Loucy (cell line): ENCODE measurements at regions not wholly inside any gene's neighbourhood (a gene's known extent, or its start where the extent isn't known, plus 50 kb on each side); places are given as distances from the start of the nearest gene placed in this dataset.

Experiments
- H2AFZ ChIP-seq: fragments of 200-600 bp; sonication (generic); 2 replicates; pipeline ENCODE4 v1.6.0; 2016; ENCODE audit warnings: antibody characterized with exemption, mild to moderate bottlenecking, low read length, moderate library complexity
- H3F3A ChIP-seq: fragments of 200-600 bp; 2 replicates; pipeline ENCODE4 v1.6.0; 2016; ENCODE audit warnings: antibody characterized with exemption, low read depth, mild to moderate bottlenecking
- H3K27me3 ChIP-seq: fragments of 200-600 bp; sonication (generic); 2 replicates; pipeline ENCODE4 v1.6.1; 2014; ENCODE audit warnings: low read length, mild to moderate bottlenecking; ENCODE audit not compliant: insufficient read depth, poor library complexity, severe bottlenecking
- H3K36me3 ChIP-seq: fragments of 200-600 bp; sonication (generic); 2 replicates; pipeline ENCODE4 v1.6.1; 2016; ENCODE audit warnings: low read length; ENCODE audit not compliant: insufficient read depth
- H3K4me1 ChIP-seq: fragments of 200-600 bp; sonication (generic); 2 replicates; pipeline ENCODE4 v1.5.1; 2014; ENCODE audit warnings: low read length, mild to moderate bottlenecking; ENCODE audit not compliant: insufficient read depth, poor library complexity, severe bottlenecking
- H3K4me2 ChIP-seq: fragments of 200-600 bp; sonication (generic); 2 replicates; pipeline ENCODE4 v1.6.0; 2014; ENCODE audit warnings: antibody characterized with exemption, low read length, low read depth, mild to moderate bottlenecking; ENCODE audit not compliant: poor library complexity, severe bottlenecking
- H3K4me3 ChIP-seq: fragments of 200-600 bp; sonication (generic); 2 replicates; pipeline ENCODE4 v1.5.1; 2014; ENCODE audit warnings: low read length, mild to moderate bottlenecking, mixed read lengths; ENCODE audit not compliant: poor library complexity, severe bottlenecking
- H3K79me2 ChIP-seq: fragments of 200-600 bp; sonication (generic); 2 replicates; pipeline ENCODE4 v1.6.1; 2014; ENCODE audit warnings: low read length; ENCODE audit not compliant: insufficient read depth
- H3K9ac ChIP-seq: fragments of 200-600 bp; sonication (generic); 2 replicates; pipeline ENCODE4 v1.6.0; 2014; ENCODE audit warnings: mild to moderate bottlenecking, low read depth, low read length, moderate library complexity; ENCODE audit not compliant: poor library complexity, severe bottlenecking
- H3K9me2 ChIP-seq: fragments of 200-600 bp; sonication (generic); replicated peaks from 2 replicates; pipeline ENCODE4 v1.6.1; 2016; ENCODE audit warnings: low read depth, low read length, mixed read lengths
- H3K9me3 ChIP-seq: fragments of 200-600 bp; sonication (generic); 2 replicates; pipeline ENCODE4 v1.6.1; 2014; ENCODE audit warnings: mild to moderate bottlenecking, antibody characterized with exemption, low read length, low read depth; ENCODE audit not compliant: insufficient read depth
- H4K20me1 ChIP-seq: fragments of 200-600 bp; sonication (generic); 2 replicates; pipeline ENCODE4 v1.6.0; 2014; ENCODE audit warnings: antibody characterized with exemption, low read length, mild to moderate bottlenecking; ENCODE audit not compliant: insufficient read depth, poor library complexity, severe bottlenecking
- CTCF ChIP-seq: fragments of 200-600 bp; sonication (generic); conservative IDR thresholded peaks from 2 replicates; pipeline ENCODE4 v1.5.1; 2014; ENCODE audit warnings: mild to moderate bottlenecking, antibody characterized with exemption, low read length
- EZH2phosphoT487 ChIP-seq: fragments of 200-600 bp; IDR thresholded peaks from 2 replicates; pipeline ENCODE4 v1.6.1; 2018; ENCODE audit warnings: antibody characterized with exemption, mild to moderate bottlenecking, moderate library complexity, borderline replicate concordance

- no peak overlapping the region for H3K4me3 ChIP-seq
- H4K20me1 ChIP-seq = no peaks in the 10 kb centered on the region
- no peaks in the 10 kb centered on the region for H3F3A ChIP-seq
- no peak for TF ChIP-seq EZH2phosphoT487
- H2AFZ ChIP-seq = no peak overlapping the region
- no peaks in the 10 kb centered on the region for H3K36me3 ChIP-seq
- no peak overlapping the region for H3K4me2 ChIP-seq
- H3K4me1 ChIP-seq = no peaks in the 10 kb centered on the region
- no peaks in the 10 kb centered on the region for H3K9me2 ChIP-seq
- H3K9ac ChIP-seq = no peak overlapping the region
- no peaks in the 10 kb centered on the region for H3K9me3 ChIP-seq
- no peaks in the 10 kb centered on the region for H3K27me3 ChIP-seq
- H3K79me2 ChIP-seq = no peaks in the 10 kb centered on the region
Observed at GRCh38 chr2:242054406-242054805, 184.9 kb downstream of the RTP5 start.

- Histone ChIP-seq H2AFZ (no peak overlapping the region), H3K27me3 (no peaks in the 10 kb centered on the region), H3K4me3 (no peak overlapping the region), H3K36me3 (no peaks in the 10 kb centered on the region), H3K4me2 (no peak overlapping the region), H4K20me1 (no peaks in the 10 kb centered on the region), H3K79me2 (no peaks in the 10 kb centered on the region), H3K4me1 (no peaks in the 10 kb centered on the region), H3K9me3 (peaks cover 2% of the 10 kb centered on the region; the same call in 1 of the 2 replicates), H3F3A (no peaks in the 10 kb centered on the region), H3K9ac (no peak overlapping the region), H3K9me2 (no peaks in the 10 kb centered on the region)
- TF ChIP-seq EZH2phosphoT487 (no peak), CTCF (no peak)
Observed at GRCh38 chr2:242054881-242055801, 185.6 kb downstream of the RTP5 start.

- no peaks in the 10 kb centered on the region for H3K27me3 ChIP-seq
- H3K9me3 ChIP-seq = peaks cover 7% of the 10 kb centered on the region; the same call in 1 of the 2 replicates
- H3K9me2 ChIP-seq = no peaks in the 10 kb centered on the region
Observed at GRCh38 chr2:242056026-242056425, 186.5 kb downstream of the RTP5 start.

More at GRCh38 chr2:242056026-242056425, 186.5 kb downstream of the RTP5 start:
- TF ChIP-seq EZH2phosphoT487 (no peak), CTCF (no peak)
- no peak overlapping the region for H2AFZ ChIP-seq
- H3K4me3 ChIP-seq = no peak overlapping the region
- no peaks in the 10 kb centered on the region for H3K36me3 ChIP-seq
- no peaks in the 10 kb centered on the region for H3F3A ChIP-seq
- H4K20me1 ChIP-seq = no peaks in the 10 kb centered on the region
- H3K9ac ChIP-seq = no peak overlapping the region
- H3K4me1 ChIP-seq = no peaks in the 10 kb centered on the region
- no peak overlapping the region for H3K4me2 ChIP-seq
- no peaks in the 10 kb centered on the region for H3K79me2 ChIP-seq
